SU-DHL-6 (cell line): ENCODE measurements at regions not wholly inside any gene's neighbourhood (a gene's known extent, or its start where the extent isn't known, plus 50 kb on each side); places are given as distances from the start of the nearest gene placed in this dataset.
"Not testable (repeated sequence)": the region's sequence is repeated elsewhere in the genome, so short reads cannot be mapped to it uniquely, and the experiment has no call there.

ENCODE experiments used
- EZH2phosphoT487 ChIP-seq: fragments of 200-600 bp; sonication (generic), shearing (Covaris generic); conservative IDR thresholded peaks from 2 replicates; pipeline ENCODE4 v1.6.1; 2018; ENCODE audit warnings: mild to moderate bottlenecking, antibody characterized with exemption, low read length, moderate library complexity, mixed read lengths
- TF ChIP-seq, protein P1 (sequence below): fragments of 200-600 bp; sonication (generic); IDR thresholded peaks from one replicate; pipeline ENCODE4 v1.5.1; 2017; ENCODE audit warnings: antibody characterized with exemption, mild to moderate bottlenecking, low read length, moderate library complexity; ENCODE audit not compliant: insufficient read depth, poor library complexity, severe bottlenecking

DNA sequence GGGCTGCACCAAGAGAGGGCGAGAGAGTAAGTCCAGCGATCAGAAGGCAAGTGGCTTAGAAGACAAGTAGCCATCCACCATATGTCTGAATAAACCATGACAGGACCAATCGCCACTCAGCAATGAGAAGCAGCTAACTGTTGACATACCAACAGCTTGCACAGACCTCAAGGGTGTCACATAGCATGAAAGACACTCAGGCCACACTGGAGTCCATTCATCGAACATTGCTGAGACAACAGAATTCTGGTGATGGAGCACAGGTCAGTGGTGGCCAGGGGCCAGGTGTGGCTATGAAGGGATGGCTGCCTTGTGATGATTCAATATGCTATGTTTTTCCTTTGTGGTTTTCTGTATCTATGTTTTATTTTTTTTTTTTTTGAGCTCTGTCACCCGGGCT lies 236.2 kb upstream of the FRG2C start:
- TF ChIP-seq, protein P1, sequence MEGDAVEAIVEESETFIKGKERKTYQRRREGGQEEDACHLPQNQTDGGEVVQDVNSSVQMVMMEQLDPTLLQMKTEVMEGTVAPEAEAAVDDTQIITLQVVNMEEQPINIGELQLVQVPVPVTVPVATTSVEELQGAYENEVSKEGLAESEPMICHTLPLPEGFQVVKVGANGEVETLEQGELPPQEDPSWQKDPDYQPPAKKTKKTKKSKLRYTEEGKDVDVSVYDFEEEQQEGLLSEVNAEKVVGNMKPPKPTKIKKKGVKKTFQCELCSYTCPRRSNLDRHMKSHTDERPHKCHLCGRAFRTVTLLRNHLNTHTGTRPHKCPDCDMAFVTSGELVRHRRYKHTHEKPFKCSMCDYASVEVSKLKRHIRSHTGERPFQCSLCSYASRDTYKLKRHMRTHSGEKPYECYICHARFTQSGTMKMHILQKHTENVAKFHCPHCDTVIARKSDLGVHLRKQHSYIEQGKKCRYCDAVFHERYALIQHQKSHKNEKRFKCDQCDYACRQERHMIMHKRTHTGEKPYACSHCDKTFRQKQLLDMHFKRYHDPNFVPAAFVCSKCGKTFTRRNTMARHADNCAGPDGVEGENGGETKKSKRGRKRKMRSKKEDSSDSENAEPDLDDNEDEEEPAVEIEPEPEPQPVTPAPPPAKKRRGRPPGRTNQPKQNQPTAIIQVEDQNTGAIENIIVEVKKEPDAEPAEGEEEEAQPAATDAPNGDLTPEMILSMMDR = not testable (repeated sequence)
- TF ChIP-seq EZH2phosphoT487 = not testable (repeated sequence)
